HEK293 (cell line): ENCODE measurements at regions not wholly inside any gene's neighbourhood (a gene's known extent, or its start where the extent isn't known, plus 50 kb on each side); places are given as distances from the start of the nearest gene placed in this dataset.

Experiments used
- KLF9 ChIP-seq: fragments of 450-650 bp; formaldehyde crosslinking; IDR thresholded peaks from 2 replicates; pipeline ENCODE4 v1.5.1; 2016; ENCODE audit warnings: missing biosample characterization, missing genetic modification characterization, low read depth
- TCF7L2 ChIP-seq: IDR thresholded peaks from 2 replicates; pipeline ENCODE4 v1.6.1; 2011; ENCODE audit warnings: low read depth, mild to moderate bottlenecking, inconsistent platforms, low read length, moderate library complexity, borderline replicate concordance
- ZBTB1 ChIP-seq: fragments of 450-650 bp; formaldehyde crosslinking; IDR thresholded peaks from 2 replicates; pipeline ENCODE4 v1.5.1; 2016; ENCODE audit warnings: missing biosample characterization, missing genetic modification characterization
- ZBTB21 ChIP-seq: fragments of 450-650 bp; formaldehyde crosslinking; IDR thresholded peaks from 2 replicates; pipeline ENCODE4 v1.5.1; 2017; ENCODE audit warnings: missing biosample characterization, missing genetic modification characterization
- ZNF184 ChIP-seq: fragments of 450-650 bp; IDR thresholded peaks from 2 replicates; pipeline ENCODE4 v1.5.1; 2018; ENCODE audit warnings: missing biosample characterization, mild to moderate bottlenecking, missing genetic modification characterization
- ZNF223 ChIP-seq: fragments of 450-650 bp; formaldehyde crosslinking; IDR thresholded peaks from 2 replicates; pipeline ENCODE4 v1.5.1; 2016; ENCODE audit warnings: missing biosample characterization, missing genetic modification characterization
- ZNF311 ChIP-seq: fragments of 450-650 bp; formaldehyde crosslinking; IDR thresholded peaks from 2 replicates; pipeline ENCODE4 v1.5.1; 2017; ENCODE audit warnings: missing biosample characterization, missing genetic modification characterization, borderline replicate concordance
- ZNF558 ChIP-seq: fragments of 450-650 bp; formaldehyde crosslinking; IDR thresholded peaks from 2 replicates; pipeline ENCODE4 v1.5.1; 2016; ENCODE audit warnings: missing biosample characterization, missing genetic modification characterization
- ZNF830 ChIP-seq: fragments of 450-650 bp; IDR thresholded peaks from 2 replicates; pipeline ENCODE4 v1.5.0; 2018; ENCODE audit warnings: missing biosample characterization, missing genetic modification characterization, low read depth, mild to moderate bottlenecking, moderate library complexity
- TF ChIP-seq, protein P1 (sequence below): fragments of 450-650 bp; formaldehyde crosslinking; IDR thresholded peaks from 2 replicates; pipeline ENCODE4 v1.5.1; 2016; ENCODE audit warnings: missing biosample characterization, missing genetic modification characterization
- TF ChIP-seq, protein P2 (sequence below): fragments of 450-650 bp; IDR thresholded peaks from 2 replicates; pipeline ENCODE4 v1.5.1; 2018; ENCODE audit warnings: missing biosample characterization, missing genetic modification characterization
- TF ChIP-seq, protein P3 (sequence below): fragments of 450-650 bp; formaldehyde crosslinking; IDR thresholded peaks from 2 replicates; pipeline ENCODE4 v1.5.1; 2017; ENCODE audit warnings: missing biosample characterization, mild to moderate bottlenecking, missing genetic modification characterization, moderate library complexity

DNA sequence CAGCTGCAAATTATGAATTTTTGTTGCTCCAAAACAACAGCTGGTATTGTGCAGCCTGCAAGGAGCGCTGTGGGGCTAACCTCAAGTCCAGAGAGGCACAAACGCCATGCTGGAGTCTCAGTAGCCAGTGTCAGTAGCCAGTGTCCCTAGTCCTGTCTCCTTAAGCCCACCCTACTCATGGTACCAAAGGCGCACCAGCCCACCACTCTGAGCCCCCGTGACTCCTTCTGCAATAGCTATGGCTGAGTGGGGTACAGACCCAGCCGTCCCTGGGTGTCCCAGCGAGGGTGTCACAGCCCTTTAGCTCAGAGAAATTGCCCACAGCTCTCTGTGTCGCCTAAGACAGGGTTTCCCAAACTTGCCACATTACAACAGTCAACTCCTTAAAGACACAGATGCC, 65.2 kb downstream of the ARL6IP4 start:
- no peak for TF ChIP-seq ZNF184 (tag by site-specific recombination)
- TF ChIP-seq ZNF830 (tag by site-specific recombination), result no peak
- TF ChIP-seq ZNF311 (tag by site-specific recombination), result no peak
- TF ChIP-seq ZBTB21 (tag by site-specific recombination), result no peak
- TF ChIP-seq, protein P1, sequence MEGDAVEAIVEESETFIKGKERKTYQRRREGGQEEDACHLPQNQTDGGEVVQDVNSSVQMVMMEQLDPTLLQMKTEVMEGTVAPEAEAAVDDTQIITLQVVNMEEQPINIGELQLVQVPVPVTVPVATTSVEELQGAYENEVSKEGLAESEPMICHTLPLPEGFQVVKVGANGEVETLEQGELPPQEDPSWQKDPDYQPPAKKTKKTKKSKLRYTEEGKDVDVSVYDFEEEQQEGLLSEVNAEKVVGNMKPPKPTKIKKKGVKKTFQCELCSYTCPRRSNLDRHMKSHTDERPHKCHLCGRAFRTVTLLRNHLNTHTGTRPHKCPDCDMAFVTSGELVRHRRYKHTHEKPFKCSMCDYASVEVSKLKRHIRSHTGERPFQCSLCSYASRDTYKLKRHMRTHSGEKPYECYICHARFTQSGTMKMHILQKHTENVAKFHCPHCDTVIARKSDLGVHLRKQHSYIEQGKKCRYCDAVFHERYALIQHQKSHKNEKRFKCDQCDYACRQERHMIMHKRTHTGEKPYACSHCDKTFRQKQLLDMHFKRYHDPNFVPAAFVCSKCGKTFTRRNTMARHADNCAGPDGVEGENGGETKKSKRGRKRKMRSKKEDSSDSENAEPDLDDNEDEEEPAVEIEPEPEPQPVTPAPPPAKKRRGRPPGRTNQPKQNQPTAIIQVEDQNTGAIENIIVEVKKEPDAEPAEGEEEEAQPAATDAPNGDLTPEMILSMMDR (tag by site-specific recombination), result no peak
- TF ChIP-seq TCF7L2, result no peak
- TF ChIP-seq, protein P2, sequence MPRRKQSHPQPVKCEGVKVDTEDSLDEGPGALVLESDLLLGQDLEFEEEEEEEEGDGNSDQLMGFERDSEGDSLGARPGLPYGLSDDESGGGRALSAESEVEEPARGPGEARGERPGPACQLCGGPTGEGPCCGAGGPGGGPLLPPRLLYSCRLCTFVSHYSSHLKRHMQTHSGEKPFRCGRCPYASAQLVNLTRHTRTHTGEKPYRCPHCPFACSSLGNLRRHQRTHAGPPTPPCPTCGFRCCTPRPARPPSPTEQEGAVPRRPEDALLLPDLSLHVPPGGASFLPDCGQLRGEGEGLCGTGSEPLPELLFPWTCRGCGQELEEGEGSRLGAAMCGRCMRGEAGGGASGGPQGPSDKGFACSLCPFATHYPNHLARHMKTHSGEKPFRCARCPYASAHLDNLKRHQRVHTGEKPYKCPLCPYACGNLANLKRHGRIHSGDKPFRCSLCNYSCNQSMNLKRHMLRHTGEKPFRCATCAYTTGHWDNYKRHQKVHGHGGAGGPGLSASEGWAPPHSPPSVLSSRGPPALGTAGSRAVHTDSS (tag by site-specific recombination), result no peak
- TF ChIP-seq ZBTB1, result no peak
- TF ChIP-seq ZNF223 (tag by site-specific recombination), result no peak
- TF ChIP-seq ZNF558 (tag by site-specific recombination), result no peak
- TF ChIP-seq, protein P3, sequence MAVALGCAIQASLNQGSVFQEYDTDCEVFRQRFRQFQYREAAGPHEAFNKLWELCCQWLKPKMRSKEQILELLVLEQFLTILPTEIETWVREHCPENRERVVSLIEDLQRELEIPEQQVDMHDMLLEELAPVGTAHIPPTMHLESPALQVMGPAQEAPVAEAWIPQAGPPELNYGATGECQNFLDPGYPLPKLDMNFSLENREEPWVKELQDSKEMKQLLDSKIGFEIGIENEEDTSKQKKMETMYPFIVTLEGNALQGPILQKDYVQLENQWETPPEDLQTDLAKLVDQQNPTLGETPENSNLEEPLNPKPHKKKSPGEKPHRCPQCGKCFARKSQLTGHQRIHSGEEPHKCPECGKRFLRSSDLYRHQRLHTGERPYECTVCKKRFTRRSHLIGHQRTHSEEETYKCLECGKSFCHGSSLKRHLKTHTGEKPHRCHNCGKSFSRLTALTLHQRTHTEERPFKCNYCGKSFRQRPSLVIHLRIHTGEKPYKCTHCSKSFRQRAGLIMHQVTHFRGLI (tag by site-specific recombination), result no peak
- no peak for TF ChIP-seq KLF9 (tag by site-specific recombination)
